K562 (cell line): ENCODE measurements at regions not wholly inside any gene's neighbourhood (a gene's known extent, or its start where the extent isn't known, plus 50 kb on each side); places are given as distances from the start of the nearest gene placed in this dataset.

Experiments
- ATAC-seq: fragments of 200-7000 bp; cut with Tn5 transposase; 3 replicates; pipeline ENCODE4 v1.9.1; 2020; ENCODE audit warnings: moderate library complexity
- BruUV-seq: library from RNA; stranded (reverse); fragments of 400-500 nt; replicated peaks from 2 replicates; lab custom pipeline; 2021; lab: Mats Ljungman, UMichigan
- CTCF ChIA-PET: fragments of 300-600 bp; formaldehyde crosslinking; extraction: SDS; loops from one replicate; lab custom pipeline; 2021; ENCODE audit warnings: low intra/inter-chr PET ratio; lab: Yijun Ruan, JAX
- POLR2A ChIA-PET: fragments of 300-600, 350-650 bp; sonication (Branson Sonifier 250); formaldehyde crosslinking; extraction: SDS; loops from one replicate; lab custom pipeline; 2021; ENCODE audit warnings: antibody characterized with exemption, inconsistent platforms; lab: Yijun Ruan, JAX
- DNase-seq, 4 experiments: peaks; one replicate each; pipeline versions ENCODE4 v3.0.0 to v3.0.0-alpha.2; 2011 to 2018; ENCODE audit warnings: low spot score in 3 of 4, mixed read lengths in 3 of 4; ENCODE audit errors: extremely low read depth in 1 of 4
- FAIRE-seq: peaks from 2 replicates; lab custom pipeline; 2011; peaks lifted over from hg19 to GRCh38; lab: Jason Lieb, UNC
- H2AFZ ChIP-seq: 2 replicates; pipeline ENCODE4 v1.6.0; 2011; ENCODE audit warnings: low read depth, low read length, control low read depth, inconsistent platforms
- H3K27ac ChIP-seq: fragments of 200-600 bp; 3 replicates; pipeline ENCODE4 v1.8.0; 2011; ENCODE audit warnings: low read depth, mild to moderate bottlenecking, control low read depth, inconsistent platforms, low read length, moderate library complexity, mixed read lengths; ENCODE audit errors: extremely low read depth
- H3K27me3 ChIP-seq, 2 experiments: fragments of 300-600 bp in 1 of 2; 2 replicates in 1 of 2; 3 replicates in 1 of 2; pipeline versions ENCODE4 v1.6.0 to v1.8.0; 2011; ENCODE audit warnings: inconsistent platforms in 2 of 2, low read length in 2 of 2, mild to moderate bottlenecking in 1 of 2, mixed read lengths in 1 of 2, moderate library complexity in 1 of 2; ENCODE audit not compliant: control insufficient read depth in 2 of 2, insufficient read depth in 2 of 2
- H3K36me3 ChIP-seq: fragments of 300-600 bp; 3 replicates; pipeline ENCODE4 v1.8.0; 2011; ENCODE audit warnings: mild to moderate bottlenecking, low read length, inconsistent platforms; ENCODE audit not compliant: control insufficient read depth, insufficient read depth
- H3K4me1 ChIP-seq, 2 experiments: fragments of 200-600 bp in 1 of 2; replicated peaks in 1 of 2; 2 replicates in 1 of 2; 3 replicates in 1 of 2; pipeline versions ENCODE4 v1.5.1 to v1.8.0; 2011; ENCODE audit warnings: inconsistent platforms in 2 of 2, low read length in 2 of 2, mild to moderate bottlenecking in 1 of 2, mixed read lengths in 1 of 2, moderate library complexity in 1 of 2; ENCODE audit not compliant: control insufficient read depth in 2 of 2, insufficient read depth in 2 of 2
- H3K4me2 ChIP-seq: 2 replicates; pipeline ENCODE4 v1.6.1; 2011; ENCODE audit warnings: low read length, control low read depth, inconsistent platforms, mixed read lengths; ENCODE audit not compliant: insufficient read depth
- H3K4me3 ChIP-seq: fragments of 200-600 bp; sonication (generic), shearing (Covaris generic); 2 replicates; pipeline ENCODE4 v1.5.1; 2016; ENCODE audit warnings: control low read depth, inconsistent platforms
- H3K79me2 ChIP-seq: fragments of 200-600 bp; 3 replicates; pipeline ENCODE4 v1.8.0; 2011; ENCODE audit warnings: low read length, inconsistent platforms; ENCODE audit not compliant: control insufficient read depth, insufficient read depth
- H3K9ac ChIP-seq, 2 experiments: 2 replicates each; pipeline versions ENCODE4 v1.6.0 to v1.6.1; 2011; ENCODE audit warnings: low read depth in 2 of 2, low read length in 2 of 2, control low read depth in 1 of 2, inconsistent platforms in 1 of 2, mild to moderate bottlenecking in 1 of 2, mixed read lengths in 1 of 2; ENCODE audit not compliant: insufficient read depth in 1 of 2
- H3K9me1 ChIP-seq: one replicate; pipeline ENCODE4 v1.6.0; 2011; ENCODE audit warnings: inconsistent platforms, mild to moderate bottlenecking, low read length, moderate library complexity; ENCODE audit not compliant: control insufficient read depth, insufficient read depth
- H3K9me3 ChIP-seq: replicated peaks from 2 replicates; pipeline ENCODE4 v1.5.1; 2011; ENCODE audit warnings: low read depth, low read length, inconsistent platforms; ENCODE audit not compliant: control insufficient read depth, insufficient read depth
- H4K20me1 ChIP-seq: replicated peaks from 2 replicates; pipeline ENCODE4 v1.6.1; 2011; ENCODE audit warnings: low read length, inconsistent platforms, mixed read lengths; ENCODE audit not compliant: control insufficient read depth, insufficient read depth
- BRF1 ChIP-seq: IDR thresholded peaks from 3 replicates; pipeline ENCODE4 v1.6.1; 2011; ENCODE audit warnings: borderline replicate concordance, mild to moderate bottlenecking; ENCODE audit not compliant: insufficient read length; ENCODE audit errors: extremely low read depth
- CCNT2 ChIP-seq: IDR thresholded peaks from 2 replicates; pipeline ENCODE4 v1.6.1; 2011; ENCODE audit warnings: borderline replicate concordance, low read depth, mild to moderate bottlenecking, moderate library complexity, mixed read lengths, low read length; ENCODE audit not compliant: insufficient read length; ENCODE audit errors: extremely low read depth
- CHD2 ChIP-seq: IDR thresholded peaks from 2 replicates; pipeline ENCODE4 v1.6.1; 2011; ENCODE audit warnings: low read depth, low read length
- ELF1 ChIP-seq: fragments of 200-800 bp; sonication (Bioruptor generic); IDR thresholded peaks from 2 replicates; pipeline ENCODE4 v1.6.1; 2016; ENCODE audit warnings: missing genetic modification characterization, missing compliant biosample characterization
- EP400 ChIP-seq: fragments of 450-650 bp; IDR thresholded peaks from 2 replicates; pipeline ENCODE4 v1.6.1; 2017; ENCODE audit warnings: antibody characterized with exemption, mild to moderate bottlenecking, moderate library complexity
- JUNB ChIP-seq: fragments of 450-650 bp; formaldehyde crosslinking; conservative IDR thresholded peaks from 2 replicates; pipeline ENCODE4 v1.4.0; 2020; ENCODE audit warnings: mild to moderate bottlenecking
- MXI1 ChIP-seq: IDR thresholded peaks from 2 replicates; pipeline ENCODE4 v1.6.1; 2011; ENCODE audit warnings: low read depth, mild to moderate bottlenecking, improper control_type of control experiment, low read length
- SAFB ChIP-seq: fragments of 200-400 bp; formaldehyde crosslinking; IDR thresholded peaks from 2 replicates; pipeline ENCODE4 v1.6.1; 2017; ENCODE audit warnings: low read depth, low read length, borderline replicate concordance
- STAG1 ChIP-seq: sonication (generic); formaldehyde crosslinking; IDR thresholded peaks from 2 replicates; pipeline ENCODE4 v1.5.0; 2020; ENCODE audit warnings: missing genetic modification reagents, borderline replicate concordance
- TRIM25 ChIP-seq: fragments of 450-650 bp; IDR thresholded peaks from 2 replicates; pipeline ENCODE4 v1.7.0; 2016; ENCODE audit warnings: borderline replicate concordance
- ZBTB1 ChIP-seq: sonication (generic); formaldehyde crosslinking; IDR thresholded peaks from 2 replicates; pipeline ENCODE4 v1.8.1; 2023; ENCODE audit warnings: missing genetic modification reagents, low read depth, mild to moderate bottlenecking, borderline replicate concordance
- ZNF274 ChIP-seq: IDR thresholded peaks from 2 replicates; pipeline ENCODE4 v1.6.1; 2011; ENCODE audit warnings: low read depth, mild to moderate bottlenecking, low read length, moderate library complexity, borderline replicate concordance
- ZNF277 ChIP-seq: fragments of 250-450 bp; sonication (Bioruptor Pico); IDR thresholded peaks from 2 replicates; pipeline ENCODE4 v1.8.0; 2022; ENCODE audit warnings: inconsistent platforms, mild to moderate bottlenecking, moderate library complexity, borderline replicate concordance
- ZNF324 ChIP-seq: fragments of 250-450 bp; sonication (Bioruptor Pico); IDR thresholded peaks from 2 replicates; pipeline ENCODE4 v1.4.0; 2020; ENCODE audit warnings: mild to moderate bottlenecking
- ZNF449 ChIP-seq: fragments of 250-450 bp; sonication (Bioruptor Pico); IDR thresholded peaks from 2 replicates; pipeline ENCODE4 v1.8.0; 2022; ENCODE audit warnings: moderate library complexity, mild to moderate bottlenecking, inconsistent platforms
- WGBS: fragments of 100-300 bp; shearing (Covaris generic); methylation state at CpG from one replicate; pipeline ENCODE4 v1.1.6; 2016; ENCODE audit warnings: low coverage, mixed read lengths; ENCODE audit not compliant: insufficient coverage; ENCODE audit errors: missing lambda C conversion rate; 5-methylcytosine and 5-hydroxymethylcytosine counted together
- in situ Hi-C: fragments of 300-500 bp; cut with MboI; formaldehyde crosslinking; loops from 4 replicates; pipeline ENCODE4 v1.15.0; 2018; ENCODE audit warnings: inconsistent platforms, mixed read lengths
- intact Hi-C: fragments of 100-400 bp; cut with micrococcal nuclease; formaldehyde crosslinking; loops from 2 replicates; pipeline ENCODE4 v1.14.2; 2022

GRCh38 chr2:236397681-236398080 is 133.5 kb upstream of the ASB18 start:
- FAIRE-seq (no peak), DNase-seq (no peak), ATAC-seq (no peak)
- Histone ChIP-seq H3K9me3 (no peaks in the 10 kb centered on the region), H4K20me1 (no peaks in the 10 kb centered on the region), H3K4me3 (no peak overlapping the region), H3K27ac (no peak overlapping the region), H3K27me3 (peaks cover 4 to 41% of the 10 kb centered on the region in 2 experiments; a peak in 3 of 5 replicates), H3K9ac (no peak overlapping the region), H3K9me1 (no peaks in the 10 kb centered on the region), H3K36me3 (no peaks in the 10 kb centered on the region), H3K4me2 (no peak overlapping the region), H3K79me2 (no peaks in the 10 kb centered on the region), H3K4me1 (no peaks in the 10 kb centered on the region), H2AFZ (no peak overlapping the region)
- WGBS, result 0% methylated on average over 4 of the region's 4 CpGs
- POLR2A ChIA-PET, result no interaction called here
- intact Hi-C loops, result no loop called here
- in situ Hi-C loops, result no loop called here
- no peak for TF ChIP-seq TRIM25
- TF ChIP-seq ZNF449, result no peak
- TF ChIP-seq CCNT2, result no peak
- TF ChIP-seq BRF1, result no peak
- TF ChIP-seq ZNF324, result no peak
- no peak for TF ChIP-seq STAG1
- no peak for TF ChIP-seq ZNF277
- no peak for TF ChIP-seq ZNF274
- no peak for TF ChIP-seq ELF1 (tag)
- TF ChIP-seq JUNB (CRISPR knock-in tag), result no peak
- no peak for TF ChIP-seq ZBTB1 (CRISPR knock-in tag)
- TF ChIP-seq CHD2, result no peak
- TF ChIP-seq MXI1, result no peak
- TF ChIP-seq SAFB, result no peak
- TF ChIP-seq EP400, result no peak
- no TSS peak for BruUV-seq
- CTCF ChIA-PET, result no interaction called here
